ENCODE measurements at regions not wholly inside any gene's neighbourhood (a gene's known extent, or its start where the extent isn't known, plus 50 kb on each side); places are given as distances from the start of the nearest gene placed in this dataset.
"Not testable (repeated sequence)": the region's sequence is repeated elsewhere in the genome, so short reads cannot be mapped to it uniquely, and the experiment has no call there.

DNA sequence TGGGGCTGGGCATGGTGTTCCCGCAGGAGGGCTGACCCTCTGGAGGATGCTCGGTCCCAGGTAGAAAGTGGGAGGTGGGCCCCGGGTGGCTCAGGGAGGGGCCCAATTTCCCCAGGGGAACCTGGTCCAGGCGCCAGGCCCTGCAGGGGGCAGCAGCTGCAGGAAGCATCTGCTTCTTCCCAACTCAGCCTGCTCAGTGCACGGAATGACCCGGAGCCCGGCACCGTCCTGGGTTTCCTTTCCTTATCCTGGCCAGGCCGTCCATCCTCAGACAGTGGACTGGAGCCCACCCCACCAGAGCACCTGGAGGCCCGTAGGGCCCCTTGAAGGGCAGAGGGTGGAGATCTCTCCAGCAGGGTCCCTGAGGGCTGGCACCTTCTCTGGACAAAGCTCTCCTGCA lies 111.0 kb downstream of the TMEM121 start:
- TF ChIP-seq, protein P1, sequence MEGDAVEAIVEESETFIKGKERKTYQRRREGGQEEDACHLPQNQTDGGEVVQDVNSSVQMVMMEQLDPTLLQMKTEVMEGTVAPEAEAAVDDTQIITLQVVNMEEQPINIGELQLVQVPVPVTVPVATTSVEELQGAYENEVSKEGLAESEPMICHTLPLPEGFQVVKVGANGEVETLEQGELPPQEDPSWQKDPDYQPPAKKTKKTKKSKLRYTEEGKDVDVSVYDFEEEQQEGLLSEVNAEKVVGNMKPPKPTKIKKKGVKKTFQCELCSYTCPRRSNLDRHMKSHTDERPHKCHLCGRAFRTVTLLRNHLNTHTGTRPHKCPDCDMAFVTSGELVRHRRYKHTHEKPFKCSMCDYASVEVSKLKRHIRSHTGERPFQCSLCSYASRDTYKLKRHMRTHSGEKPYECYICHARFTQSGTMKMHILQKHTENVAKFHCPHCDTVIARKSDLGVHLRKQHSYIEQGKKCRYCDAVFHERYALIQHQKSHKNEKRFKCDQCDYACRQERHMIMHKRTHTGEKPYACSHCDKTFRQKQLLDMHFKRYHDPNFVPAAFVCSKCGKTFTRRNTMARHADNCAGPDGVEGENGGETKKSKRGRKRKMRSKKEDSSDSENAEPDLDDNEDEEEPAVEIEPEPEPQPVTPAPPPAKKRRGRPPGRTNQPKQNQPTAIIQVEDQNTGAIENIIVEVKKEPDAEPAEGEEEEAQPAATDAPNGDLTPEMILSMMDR (IDR thresholded peaks at IDR 0.05): not testable (repeated sequence)
- TF ChIP-seq POLR2A (IDR thresholded peaks at IDR 0.05): not testable (repeated sequence)
